GM12892 (cell line): ENCODE measurements at regions not wholly inside any gene's neighbourhood (a gene's known extent, or its start where the extent isn't known, plus 50 kb on each side); places are given as distances from the start of the nearest gene placed in this dataset.

Experiments used
- POLR2A ChIP-seq: IDR thresholded peaks from 2 replicates; pipeline ENCODE4 v1.6.1; 2011; ENCODE audit warnings: low read depth, low read length, control low read depth
- POLR2AphosphoS5 ChIP-seq: IDR thresholded peaks from 2 replicates; pipeline ENCODE4 v1.6.1; 2011; ENCODE audit warnings: low read depth, low read length, control low read depth

DNA sequence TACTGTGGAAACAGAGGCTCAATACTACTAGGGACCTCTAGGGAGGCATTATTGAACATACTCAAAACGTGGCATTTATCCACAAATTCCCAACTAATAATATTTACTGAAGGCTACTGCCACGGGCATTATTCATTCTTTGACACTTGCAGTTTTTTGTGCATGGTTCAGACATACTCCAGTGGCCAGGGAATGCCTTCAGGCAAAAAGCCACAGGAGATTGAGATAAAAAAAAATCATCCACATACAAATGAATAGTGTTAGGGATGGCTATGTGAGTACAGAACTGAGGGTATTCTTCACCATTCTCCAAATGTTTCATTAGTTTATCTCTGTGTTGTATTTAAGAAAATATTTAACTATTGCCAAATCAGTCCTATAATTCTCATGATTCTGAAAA, 974.9 kb upstream of the PIK3C3 start:
- TF ChIP-seq POLR2A (no peak), POLR2AphosphoS5 (no peak)
